Kasumi-1 (cell line): ENCODE measurements at regions not wholly inside any gene's neighbourhood (a gene's known extent, or its start where the extent isn't known, plus 50 kb on each side); places are given as distances from the start of the nearest gene placed in this dataset.
"Not testable (repeated sequence)": the region's sequence is repeated elsewhere in the genome, so short reads cannot be mapped to it uniquely, and the experiment has no call there.

ENCODE experiments used
- DNase-seq, 2 experiments: peaks; one replicate each; lab custom pipeline; 2025; lab: John Stamatoyannopoulos, UW

DNA sequence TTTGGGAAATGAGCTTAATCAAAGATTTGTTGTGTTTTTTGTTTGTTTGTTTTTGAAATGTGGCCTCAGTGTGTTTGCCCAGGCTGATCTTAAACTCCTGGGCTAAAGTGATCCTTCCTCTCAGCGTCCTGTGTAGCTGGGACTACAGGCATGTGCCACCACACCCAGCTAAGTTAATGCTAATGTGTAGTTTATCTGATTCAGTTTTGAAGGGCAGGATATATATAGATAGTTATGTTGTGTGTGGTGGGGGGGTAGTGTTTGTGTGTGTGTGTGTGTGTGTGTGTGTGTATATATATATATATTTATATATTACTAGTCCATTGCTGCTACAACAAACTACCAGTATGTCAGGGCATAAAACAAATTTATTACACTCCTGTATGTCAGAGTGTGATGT lies 108.1 kb upstream of the PTPN20 start:
- DNase-seq = not testable (repeated sequence)

DNA sequence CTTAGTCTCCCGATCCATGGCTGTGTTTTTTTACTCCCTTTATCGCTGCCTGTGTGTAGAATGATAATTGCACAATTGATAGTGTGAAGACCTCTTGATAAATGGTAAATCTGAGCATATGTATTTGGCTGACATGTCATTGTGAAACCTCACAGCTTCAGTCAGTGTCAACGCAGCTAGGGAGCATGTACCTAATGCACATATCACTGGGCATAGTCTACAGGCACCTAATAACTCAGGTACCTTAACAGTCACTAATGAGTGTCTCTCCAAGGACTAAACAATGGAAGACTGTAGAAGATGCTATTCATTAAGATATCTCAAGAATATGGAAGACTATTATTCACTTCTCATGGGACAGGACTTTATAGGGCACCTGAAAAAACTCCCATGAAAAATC lies 101.0 kb upstream of the PTPN20 start:
- DNase-seq = not testable (repeated sequence)

DNA sequence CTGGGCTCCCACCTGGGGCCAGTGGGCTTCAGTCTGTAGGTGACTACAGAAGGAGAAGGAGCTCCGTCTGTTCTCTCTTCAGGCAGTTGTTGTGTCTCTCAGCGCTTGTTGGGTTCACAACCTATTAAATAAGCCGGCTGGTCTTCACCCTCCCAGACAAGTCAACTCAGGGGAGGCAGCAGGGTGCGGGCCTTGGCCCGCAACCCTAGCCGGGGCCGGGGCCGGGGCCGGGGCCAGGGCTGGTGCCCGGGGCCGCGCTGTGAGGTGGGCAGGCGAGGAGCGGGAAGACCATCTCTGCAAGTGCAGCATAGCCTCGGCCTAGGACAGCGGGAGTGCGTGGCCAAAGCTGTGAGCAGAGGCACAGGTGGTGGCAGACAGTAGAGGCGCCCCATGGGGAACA lies 95.1 kb upstream of the PTPN20 start:
- not testable (repeated sequence) for DNase-seq

DNA sequence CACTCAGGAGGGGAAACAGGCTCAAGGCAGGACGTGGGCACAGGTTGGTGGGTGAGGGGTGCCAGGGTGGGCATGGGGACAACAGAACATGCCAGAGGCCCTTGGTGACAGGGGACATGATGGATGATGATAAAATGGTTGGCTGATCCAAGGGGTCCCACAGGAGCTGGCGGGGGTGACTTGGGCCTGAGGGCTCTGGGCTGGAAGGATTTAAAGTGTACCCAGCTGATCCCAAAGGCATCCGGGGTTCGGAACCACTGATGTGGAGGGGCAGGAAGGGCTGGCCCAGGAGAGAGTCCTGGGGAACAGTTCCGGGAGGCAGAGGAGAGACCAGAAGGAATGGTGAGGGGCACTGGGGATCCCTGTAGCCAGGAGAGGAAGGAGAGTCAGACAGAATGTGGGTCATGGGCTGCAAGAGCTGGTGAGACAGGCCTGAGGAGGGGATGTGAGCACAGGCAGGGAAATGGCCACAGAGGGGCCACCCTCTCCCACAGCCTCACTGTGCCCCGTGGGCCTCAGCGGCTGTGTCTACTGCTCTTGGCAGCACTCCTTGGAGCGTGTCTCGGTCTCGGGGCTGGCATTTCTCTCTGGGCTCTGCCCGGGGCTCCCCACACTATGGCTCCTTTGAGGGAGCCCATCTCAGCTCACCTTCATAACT lies 70.7 kb upstream of the PTPN20 start:
- not testable (repeated sequence) for DNase-seq

DNA sequence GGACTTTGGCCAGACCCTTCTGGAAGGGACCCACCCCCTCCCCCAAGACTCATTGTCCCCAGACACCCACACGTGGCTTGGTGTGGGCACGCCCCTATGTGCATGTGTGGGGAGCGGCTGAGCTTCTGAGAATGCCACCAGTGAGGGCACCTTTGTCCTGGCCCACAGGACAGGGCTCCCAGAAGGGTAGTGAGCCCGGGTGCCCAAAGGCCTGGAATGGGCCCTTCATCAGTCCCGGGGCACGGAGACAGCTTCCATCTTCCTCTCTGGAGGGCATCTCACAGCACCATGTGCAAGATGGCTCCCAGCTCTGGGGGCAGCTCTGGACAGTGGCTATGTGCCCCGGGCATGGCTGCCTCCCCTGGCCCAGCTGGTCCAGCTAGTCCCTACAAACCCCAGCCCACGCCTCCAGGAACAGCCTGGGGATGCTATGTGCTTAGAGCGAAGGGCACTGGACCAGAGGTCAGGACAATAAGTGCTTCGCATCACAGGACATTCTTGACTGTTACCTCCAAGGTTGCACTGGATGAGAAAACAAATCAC lies 70.1 kb upstream of the PTPN20 start:
- DNase-seq = not testable (repeated sequence)

DNA sequence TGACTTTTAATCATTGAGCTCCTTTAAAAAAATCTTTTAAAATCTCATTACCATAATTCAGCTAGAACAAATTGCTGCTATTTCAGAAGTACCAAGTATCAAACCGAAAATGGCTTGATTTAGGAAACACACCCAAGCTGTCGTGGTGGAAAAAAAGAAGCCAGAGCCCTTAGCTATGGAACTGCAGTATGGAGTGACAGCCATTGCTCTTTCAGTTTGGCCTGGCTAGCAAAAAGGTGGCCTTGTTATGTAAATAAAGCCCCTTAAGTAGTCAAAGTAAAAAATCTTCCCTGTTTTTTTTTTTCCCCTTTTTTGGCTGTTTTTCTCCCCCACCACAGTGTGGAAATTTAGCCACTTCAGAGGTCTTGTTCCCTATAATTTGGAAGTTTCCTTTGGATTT lies 66.0 kb upstream of the PTPN20 start:
- not testable (repeated sequence) for DNase-seq

DNA sequence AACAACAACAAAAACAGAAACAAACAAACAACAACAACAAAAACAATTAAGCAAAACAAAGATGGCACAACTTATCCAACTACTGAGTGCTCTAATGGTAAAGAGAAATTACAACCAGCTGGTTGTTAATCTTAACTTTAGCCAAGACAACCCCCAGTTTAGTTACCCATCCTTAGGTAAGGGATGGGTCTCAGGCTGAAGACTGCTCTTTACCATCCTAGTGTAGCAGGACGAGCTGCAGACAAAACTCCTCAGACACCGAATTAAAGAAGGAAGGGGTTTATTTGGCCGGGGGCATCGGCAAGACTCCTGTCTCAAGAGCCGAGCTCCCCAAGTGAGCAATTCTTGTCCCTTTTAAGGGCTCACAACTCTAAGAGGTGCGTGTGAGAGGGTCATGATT lies 65.6 kb upstream of the PTPN20 start:
- not testable (repeated sequence) for DNase-seq

DNA sequence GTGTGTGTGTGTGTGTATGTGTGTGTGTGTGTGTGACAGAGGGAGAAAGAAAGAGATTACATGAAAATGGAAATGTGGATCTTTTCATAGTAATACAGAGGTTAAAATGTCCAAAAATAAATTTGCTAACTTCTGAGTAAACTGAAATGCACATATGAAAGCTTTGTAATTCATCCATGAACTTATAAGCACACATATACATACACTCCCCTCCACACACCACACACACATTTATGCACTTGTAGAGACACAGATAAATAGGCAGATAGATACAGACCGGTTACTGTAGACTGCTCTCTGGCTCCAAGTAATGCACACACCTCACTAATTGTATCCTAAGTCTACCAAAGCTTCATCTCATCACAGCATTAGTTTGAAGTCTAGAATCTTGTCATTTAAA lies 50.5 kb upstream of the PTPN20 start:
- DNase-seq = not testable (repeated sequence)
